ENCODE measurements at regions not wholly inside any gene's neighbourhood (a gene's known extent, or its start where the extent isn't known, plus 50 kb on each side); places are given as distances from the start of the nearest gene placed in this dataset.

DNA sequence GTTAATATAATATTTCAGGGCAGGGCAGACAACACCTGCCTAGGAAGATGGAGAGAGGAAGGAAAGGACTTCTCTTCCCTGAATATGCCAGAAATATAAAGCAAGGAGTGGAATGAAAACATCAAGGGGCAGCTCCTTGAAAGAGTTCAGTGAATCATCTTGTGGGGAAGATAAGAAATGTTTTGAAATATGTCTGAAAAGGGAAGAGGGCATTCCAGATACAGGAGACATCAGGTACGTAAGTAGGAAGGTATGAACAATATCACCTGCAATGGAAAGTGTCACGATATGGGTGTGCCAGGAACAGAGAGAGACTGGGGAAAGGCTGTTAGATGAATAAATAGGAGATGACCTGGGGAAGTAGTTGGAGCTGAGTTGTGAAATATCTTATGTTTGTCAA is 75.8 kb upstream of the WDR72 start:
- POLR2A ChIA-PET (ENCODE audit: unreplicated experiment) = no interaction called here
- Histone ChIP-seq H3K4me3 (ENCODE audit: low read length) (no peak overlapping the region), H3K9ac (ENCODE audit: low read length) (no peak overlapping the region), H2AFZ (ENCODE audit: low read length) (no peak overlapping the region), H3F3A (ENCODE audit: low read length, unreplicated experiment) (no peaks in the 10 kb centered on the region), H3K36me3 (ENCODE audit: low read depth, low read length) (no peaks in the 10 kb centered on the region), H3K27ac (ENCODE audit: low read length) (no peak overlapping the region), H3K27me3 (ENCODE audit: low read length) (no peaks in the 10 kb centered on the region), H4K20me1 (ENCODE audit: low read length) (no peaks in the 10 kb centered on the region), H3K9me3 (ENCODE audit: low read length) (no peaks in the 10 kb centered on the region), H3K4me2 (ENCODE audit: low read length) (no peak overlapping the region), H3K9me2 (replicated peaks; ENCODE audit: low read length) (no peaks in the 10 kb centered on the region), H3K79me2 (ENCODE audit: low read length) (no peaks in the 10 kb centered on the region), H3K4me1 (ENCODE audit: insufficient read depth, low read length) (no peaks in the 10 kb centered on the region)
- TF ChIP-seq EZH2 (IDR thresholded peaks at IDR 0.05; ENCODE audit: low read length, unreplicated experiment) = no peak
- TF ChIP-seq, protein P1, sequence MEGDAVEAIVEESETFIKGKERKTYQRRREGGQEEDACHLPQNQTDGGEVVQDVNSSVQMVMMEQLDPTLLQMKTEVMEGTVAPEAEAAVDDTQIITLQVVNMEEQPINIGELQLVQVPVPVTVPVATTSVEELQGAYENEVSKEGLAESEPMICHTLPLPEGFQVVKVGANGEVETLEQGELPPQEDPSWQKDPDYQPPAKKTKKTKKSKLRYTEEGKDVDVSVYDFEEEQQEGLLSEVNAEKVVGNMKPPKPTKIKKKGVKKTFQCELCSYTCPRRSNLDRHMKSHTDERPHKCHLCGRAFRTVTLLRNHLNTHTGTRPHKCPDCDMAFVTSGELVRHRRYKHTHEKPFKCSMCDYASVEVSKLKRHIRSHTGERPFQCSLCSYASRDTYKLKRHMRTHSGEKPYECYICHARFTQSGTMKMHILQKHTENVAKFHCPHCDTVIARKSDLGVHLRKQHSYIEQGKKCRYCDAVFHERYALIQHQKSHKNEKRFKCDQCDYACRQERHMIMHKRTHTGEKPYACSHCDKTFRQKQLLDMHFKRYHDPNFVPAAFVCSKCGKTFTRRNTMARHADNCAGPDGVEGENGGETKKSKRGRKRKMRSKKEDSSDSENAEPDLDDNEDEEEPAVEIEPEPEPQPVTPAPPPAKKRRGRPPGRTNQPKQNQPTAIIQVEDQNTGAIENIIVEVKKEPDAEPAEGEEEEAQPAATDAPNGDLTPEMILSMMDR (conservative IDR thresholded peaks at IDR 0.05; ENCODE audit: low read depth, low read length) = no peak
- TF ChIP-seq EZH2phosphoT487 (IDR thresholded peaks at IDR 0.05; ENCODE audit: borderline replicate concordance, low read length) = no peak
- CTCF ChIA-PET = no interaction called here
- DNase-seq = no peak
- no TSS peak for BruUV-seq (replicated peaks)
- intact Hi-C loops (cut with micrococcal nuclease) = no loop called here
- ATAC-seq = no peak

DNA sequence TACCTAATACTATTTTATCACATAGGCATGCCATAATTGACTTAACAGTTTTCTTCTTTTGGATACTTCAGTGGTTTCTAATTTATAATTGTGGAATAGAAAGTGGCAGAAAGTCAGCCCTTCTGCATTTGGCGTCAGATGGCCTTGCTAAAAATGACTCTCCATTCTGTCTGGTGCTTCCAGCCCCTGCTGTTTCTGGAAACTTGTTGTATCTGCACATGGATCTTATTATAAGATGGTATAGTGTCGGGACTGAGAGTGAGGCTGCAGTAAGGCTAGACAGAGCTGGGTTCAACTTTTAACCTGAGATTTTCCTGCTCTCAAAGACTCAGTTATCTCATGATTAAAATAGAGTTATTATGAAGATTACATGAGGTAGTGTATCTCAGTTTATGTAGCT is 74.8 kb upstream of the WDR72 start:
- Histone ChIP-seq H3K27me3 (ENCODE audit: low read length) (no peaks in the 10 kb centered on the region), H3K36me3 (ENCODE audit: low read depth, low read length) (no peaks in the 10 kb centered on the region), H3F3A (ENCODE audit: low read length, unreplicated experiment) (no peaks in the 10 kb centered on the region), H3K9me2 (replicated peaks; ENCODE audit: low read length) (no peaks in the 10 kb centered on the region), H3K27ac (ENCODE audit: low read length) (no peak overlapping the region), H3K4me1 (ENCODE audit: insufficient read depth, low read length) (no peaks in the 10 kb centered on the region), H4K20me1 (ENCODE audit: low read length) (no peaks in the 10 kb centered on the region), H2AFZ (ENCODE audit: low read length) (no peak overlapping the region), H3K79me2 (ENCODE audit: low read length) (no peaks in the 10 kb centered on the region), H3K9ac (ENCODE audit: low read length) (no peak overlapping the region), H3K9me3 (ENCODE audit: low read length) (no peaks in the 10 kb centered on the region), H3K4me3 (ENCODE audit: low read length) (no peak overlapping the region), H3K4me2 (ENCODE audit: low read length) (no peak overlapping the region)
- no peak for ATAC-seq
- intact Hi-C loops (cut with micrococcal nuclease) = no loop called here
- TF ChIP-seq EZH2phosphoT487 (IDR thresholded peaks at IDR 0.05; ENCODE audit: borderline replicate concordance, low read length) (no peak), EZH2 (IDR thresholded peaks at IDR 0.05; ENCODE audit: low read length, unreplicated experiment) (no peak)
- TF ChIP-seq, protein P1 (conservative IDR thresholded peaks at IDR 0.05; ENCODE audit: low read depth, low read length) = no peak
- no peak for DNase-seq
- ChIA-PET CTCF (no interaction called here), POLR2A (ENCODE audit: unreplicated experiment) (no interaction called here)
- BruUV-seq (replicated peaks) = no TSS peak

DNA sequence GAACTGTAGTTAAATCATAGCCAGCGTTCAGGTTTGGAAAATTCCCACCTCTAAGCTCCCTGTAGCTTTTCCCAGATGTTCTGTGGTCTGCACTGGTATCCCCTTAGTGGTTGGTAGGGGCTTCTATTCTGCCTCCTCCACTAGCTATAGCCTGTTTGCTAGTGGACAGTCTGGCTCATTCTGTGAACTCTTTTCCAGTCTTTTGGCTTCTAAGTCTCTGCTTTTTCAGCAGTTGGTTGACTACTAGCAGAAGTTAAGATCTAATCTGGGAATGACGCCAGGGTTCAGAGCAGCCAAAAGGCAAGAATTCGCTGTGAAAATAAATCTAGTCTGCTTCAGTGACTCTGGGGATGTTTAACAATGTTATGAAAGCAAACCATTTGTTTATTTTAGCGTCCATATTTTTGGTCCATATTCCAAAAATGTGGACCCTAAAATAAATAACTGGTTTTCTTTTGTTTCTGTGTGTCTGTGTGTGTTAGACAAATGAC is 73.7 kb upstream of the WDR72 start:
- no peak overlapping the region for H3K4me3 ChIP-seq (ENCODE audit: low read length)
- TF ChIP-seq EZH2 (IDR thresholded peaks at IDR 0.05; ENCODE audit: low read length, unreplicated experiment) = no peak
- TF ChIP-seq, protein P1 (conservative IDR thresholded peaks at IDR 0.05; ENCODE audit: low read depth, low read length) = no peak
- no peak for TF ChIP-seq EZH2phosphoT487 (IDR thresholded peaks at IDR 0.05; ENCODE audit: borderline replicate concordance, low read length)
- H3F3A ChIP-seq (ENCODE audit: low read length, unreplicated experiment) = no peaks in the 10 kb centered on the region
- H3K9me2 ChIP-seq (replicated peaks; ENCODE audit: low read length) = no peaks in the 10 kb centered on the region
- intact Hi-C loops (cut with micrococcal nuclease) = no loop called here
- BruUV-seq (replicated peaks) = no TSS peak
- ATAC-seq = no peak
- H3K9ac ChIP-seq (ENCODE audit: low read length) = no peak overlapping the region
- no peaks in the 10 kb centered on the region for H3K4me1 ChIP-seq (ENCODE audit: insufficient read depth, low read length)
- no peaks in the 10 kb centered on the region for H3K79me2 ChIP-seq (ENCODE audit: low read length)
- H3K36me3 ChIP-seq (ENCODE audit: low read depth, low read length) = no peaks in the 10 kb centered on the region
- no peak overlapping the region for H3K4me2 ChIP-seq (ENCODE audit: low read length)
- no peak overlapping the region for H2AFZ ChIP-seq (ENCODE audit: low read length)
- CTCF ChIA-PET = no interaction called here
- no peaks in the 10 kb centered on the region for H3K27me3 ChIP-seq (ENCODE audit: low read length)
- H3K27ac ChIP-seq (ENCODE audit: low read length) = no peak overlapping the region
- no peak for DNase-seq
- POLR2A ChIA-PET (ENCODE audit: unreplicated experiment) = no interaction called here
- H3K9me3 ChIP-seq (ENCODE audit: low read length) = no peaks in the 10 kb centered on the region
- no peaks in the 10 kb centered on the region for H4K20me1 ChIP-seq (ENCODE audit: low read length)
